CD1c-positive myeloid dendritic cell (primary cell): ENCODE measurements at regions not wholly inside any gene's neighbourhood (a gene's known extent, or its start where the extent isn't known, plus 50 kb on each side); places are given as distances from the start of the nearest gene placed in this dataset.

ENCODE experiments used
- DNase-seq: peaks from one replicate; pipeline ENCODE4 v3.0.0-alpha.2; 2016; ENCODE audit errors: extremely low spot score

- DNase-seq = no peak
These were observed 257.0 kb upstream of the C11orf87 start for GRCh38 chr11:109165035-109165434.

GRCh38 chr11:109166441-109166840, 255.5 kb upstream of the C11orf87 start:
- DNase-seq = no peak

GRCh38 chr11:109173504-109173903, 248.5 kb upstream of the C11orf87 start:
- no peak for DNase-seq

- DNase-seq = no peak
These were observed 237.6 kb upstream of the C11orf87 start for GRCh38 chr11:109184376-109184775.

GRCh38 chr11:109192864-109193263, 229.1 kb upstream of the C11orf87 start:
- no peak for DNase-seq

GRCh38 chr11:109193880-109194279, 228.1 kb upstream of the C11orf87 start:
- no peak for DNase-seq

GRCh38 chr11:109196016-109196415, 226.0 kb upstream of the C11orf87 start:
- DNase-seq = no peak

- DNase-seq = no peak
These were observed 224.3 kb upstream of the C11orf87 start for GRCh38 chr11:109197656-109198055.

GRCh38 chr11:109203176-109203575, 218.8 kb upstream of the C11orf87 start:
- DNase-seq = no peak

GRCh38 chr11:109205312-109205711, 216.7 kb upstream of the C11orf87 start:
- DNase-seq = no peak

GRCh38 chr11:109208121-109208520, 213.9 kb upstream of the C11orf87 start:
- no peak for DNase-seq

GRCh38 chr11:109209572-109209971, 212.4 kb upstream of the C11orf87 start:
- DNase-seq = no peak

- no peak for DNase-seq
These were observed 200.8 kb upstream of the C11orf87 start for GRCh38 chr11:109221190-109221589.

GRCh38 chr11:109222761-109223160, 199.2 kb upstream of the C11orf87 start:
- DNase-seq = no peak

GRCh38 chr11:109223451-109223850, 198.5 kb upstream of the C11orf87 start:
- DNase-seq = no peak

- DNase-seq = no peak
These were observed 192.3 kb upstream of the C11orf87 start for GRCh38 chr11:109229682-109230081.

- DNase-seq = no peak
These were observed 185.8 kb upstream of the C11orf87 start for GRCh38 chr11:109236188-109236587.

GRCh38 chr11:109236696-109237095, 185.3 kb upstream of the C11orf87 start:
- DNase-seq = no peak

GRCh38 chr11:109237636-109238035, 184.4 kb upstream of the C11orf87 start:
- no peak for DNase-seq

GRCh38 chr11:109241988-109242536, 179.9 kb upstream of the C11orf87 start:
- DNase-seq = no peak

GRCh38 chr11:109247071-109247470, 174.9 kb upstream of the C11orf87 start:
- no peak for DNase-seq

GRCh38 chr11:109249597-109249996, 172.4 kb upstream of the C11orf87 start:
- DNase-seq = no peak

GRCh38 chr11:109251230-109251629, 170.8 kb upstream of the C11orf87 start:
- no peak for DNase-seq

GRCh38 chr11:109264128-109264527, 157.9 kb upstream of the C11orf87 start:
- no peak for DNase-seq
